HG02852 (cell line): ENCODE measurements at regions not wholly inside any gene's neighbourhood (a gene's known extent, or its start where the extent isn't known, plus 50 kb on each side); places are given as distances from the start of the nearest gene placed in this dataset.
A peak's percentile ranks its signal among the peaks of the same experiment; 100 is the strongest.

ENCODE experiments used
- ATAC-seq: cut with Tn5 transposase; IDR thresholded peaks from one replicate; pipeline ENCODE4 v1.9.1; 2021; ENCODE audit warnings: mild to moderate bottlenecking, moderate library complexity; ENCODE audit not compliant: unreplicated experiment

DNA sequence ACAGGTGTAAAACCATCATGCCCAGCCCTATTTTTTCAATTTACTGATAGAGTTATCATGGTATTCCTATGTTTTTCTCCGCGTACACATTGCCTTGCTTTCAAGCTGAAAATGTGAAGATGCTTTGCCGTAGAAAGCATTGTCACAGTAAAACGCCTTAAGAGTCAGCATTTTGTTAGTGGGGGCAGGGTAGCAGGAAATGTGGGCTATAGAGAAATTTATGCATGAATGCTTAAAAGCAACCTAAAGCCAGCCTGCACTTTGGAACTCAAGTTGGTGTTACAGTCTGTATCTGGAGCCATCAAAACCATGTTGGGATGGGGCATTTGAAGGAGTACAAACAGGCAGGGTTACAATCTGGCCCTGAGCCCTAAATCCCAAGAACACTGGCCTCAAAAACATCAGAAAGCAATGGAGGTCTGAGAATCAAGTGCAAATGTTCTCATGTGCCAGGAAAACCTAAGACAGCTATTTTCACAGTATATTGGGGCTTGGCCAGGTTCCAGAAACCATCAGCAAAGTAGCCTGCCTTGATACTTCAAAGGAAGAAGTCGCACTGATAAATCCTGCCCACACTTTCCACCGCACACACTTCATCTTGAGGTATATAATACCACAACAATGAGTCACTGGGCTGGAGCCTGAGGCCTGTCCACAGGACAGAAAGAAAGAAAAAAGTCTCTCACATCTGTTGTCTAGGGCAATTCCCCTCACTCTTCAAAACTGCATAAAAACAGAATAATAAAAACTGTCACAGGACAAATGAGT is 313.8 kb downstream of the ENC1 start:
- ATAC-seq: peak; percentile 88

DNA sequence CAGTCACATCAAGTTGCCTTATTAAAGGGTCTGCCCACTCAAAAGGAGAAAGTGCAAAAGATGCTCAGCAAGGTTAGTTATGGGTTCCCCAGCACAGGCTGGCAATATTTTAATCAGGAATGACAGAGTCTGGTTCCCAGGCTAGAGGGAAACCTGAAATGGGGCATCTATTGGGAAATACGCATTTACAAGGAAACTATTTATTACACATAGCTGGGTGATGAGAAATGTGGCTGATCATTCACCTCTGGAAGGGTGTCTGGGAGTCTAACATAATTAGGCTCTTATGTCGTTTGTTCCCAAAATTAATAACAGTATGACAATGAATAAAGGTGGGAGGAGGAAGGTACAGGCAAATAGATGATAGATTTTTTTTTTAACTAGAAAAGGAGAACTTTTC is 314.7 kb downstream of the ENC1 start:
- no peak for ATAC-seq

DNA sequence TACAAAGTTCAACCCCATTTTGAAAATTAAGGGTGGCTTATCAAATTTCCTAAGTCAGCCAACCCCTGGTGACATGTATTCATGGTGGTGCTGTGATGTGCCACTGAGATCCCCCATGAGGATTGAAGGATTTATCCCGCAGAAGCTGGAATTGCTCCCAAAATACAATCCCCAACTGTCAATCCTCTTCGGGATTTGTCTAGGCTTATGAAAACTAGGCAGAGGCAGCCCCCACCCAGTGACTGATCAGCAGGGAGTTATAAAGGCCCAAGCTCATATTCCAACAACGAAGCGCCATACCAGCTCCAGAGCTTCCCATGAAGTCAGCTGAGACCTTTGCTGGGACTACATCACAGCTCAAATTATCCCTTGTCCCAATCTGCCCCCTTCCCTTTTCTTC is 316.0 kb downstream of the ENC1 start:
- ATAC-seq: no peak

DNA sequence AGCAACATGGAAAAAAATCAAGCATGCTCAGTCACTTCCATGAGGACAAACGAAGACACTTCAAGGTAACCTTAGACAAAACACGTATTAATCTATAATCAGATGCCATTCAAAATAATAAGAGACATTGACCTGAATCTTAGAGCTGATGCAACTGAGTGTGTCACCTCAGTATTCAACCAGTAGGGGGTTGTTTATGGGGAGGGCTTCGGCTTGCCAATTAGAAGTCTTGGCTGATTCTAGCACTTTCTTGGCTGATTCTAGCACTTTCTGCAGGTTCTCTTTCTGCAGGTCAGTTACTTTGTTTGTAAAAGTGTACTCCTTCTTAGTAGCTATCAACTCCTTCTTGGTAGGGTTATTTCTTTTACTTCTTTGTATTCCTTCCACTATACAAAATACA is 317.6 kb downstream of the ENC1 start:
- no peak for ATAC-seq

DNA sequence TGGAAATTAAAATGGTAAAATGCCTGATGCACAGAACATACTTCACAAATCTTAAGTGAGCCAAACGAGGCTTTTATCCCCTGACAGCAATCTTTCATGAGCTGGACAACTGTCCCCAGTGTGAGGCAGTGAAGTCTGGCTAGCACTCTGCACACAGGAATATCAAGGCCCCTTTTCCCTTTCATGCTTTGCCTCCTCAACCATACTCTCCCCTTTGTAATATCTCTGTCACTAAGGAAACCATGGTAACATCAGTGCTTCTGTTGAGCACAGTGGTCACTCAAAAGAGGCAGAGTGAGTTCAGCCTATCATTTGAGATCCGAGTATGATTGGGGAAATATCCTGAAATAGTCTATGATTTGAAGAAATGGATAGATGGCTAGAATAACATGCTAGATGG is 318.3 kb downstream of the ENC1 start:
- ATAC-seq: no peak

DNA sequence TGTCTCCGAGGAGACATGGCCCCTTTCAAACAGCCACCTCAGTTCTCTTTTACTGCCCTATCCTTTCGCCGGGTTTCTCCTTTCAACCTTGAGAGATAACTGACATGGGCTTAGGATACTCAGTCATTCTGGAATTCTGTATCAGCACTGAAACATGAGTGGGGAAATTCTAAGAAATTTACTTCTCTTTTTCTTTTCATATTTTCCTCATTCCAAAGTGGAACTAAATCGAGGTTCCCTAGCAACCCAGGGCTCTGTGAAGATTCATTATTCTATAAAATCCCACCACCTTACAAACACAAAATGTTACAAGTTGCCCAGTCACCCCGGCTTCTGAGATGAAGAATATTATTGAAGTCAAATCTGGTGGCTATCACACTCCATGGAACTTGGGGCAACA is 319.2 kb downstream of the ENC1 start:
- ATAC-seq: no peak

DNA sequence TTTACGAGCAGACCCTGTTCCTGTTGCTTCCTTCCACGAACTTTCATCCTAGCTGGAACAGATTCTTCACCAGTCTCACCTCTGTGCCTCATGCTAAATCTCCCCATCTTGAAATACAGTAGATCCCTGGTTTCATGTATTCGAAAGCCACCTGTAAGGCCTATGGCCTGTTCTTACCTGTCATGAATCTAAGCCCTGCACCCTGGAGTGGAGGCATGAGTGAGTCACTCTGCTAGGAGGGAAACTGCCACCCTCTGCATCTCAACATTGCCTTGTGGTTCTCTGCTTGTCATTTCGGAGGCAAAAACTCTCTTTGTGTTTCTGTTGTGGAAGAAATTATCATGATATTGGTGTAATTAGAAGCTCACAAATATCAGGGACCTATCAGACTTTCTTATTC is 320.0 kb downstream of the ENC1 start:
- no peak for ATAC-seq

DNA sequence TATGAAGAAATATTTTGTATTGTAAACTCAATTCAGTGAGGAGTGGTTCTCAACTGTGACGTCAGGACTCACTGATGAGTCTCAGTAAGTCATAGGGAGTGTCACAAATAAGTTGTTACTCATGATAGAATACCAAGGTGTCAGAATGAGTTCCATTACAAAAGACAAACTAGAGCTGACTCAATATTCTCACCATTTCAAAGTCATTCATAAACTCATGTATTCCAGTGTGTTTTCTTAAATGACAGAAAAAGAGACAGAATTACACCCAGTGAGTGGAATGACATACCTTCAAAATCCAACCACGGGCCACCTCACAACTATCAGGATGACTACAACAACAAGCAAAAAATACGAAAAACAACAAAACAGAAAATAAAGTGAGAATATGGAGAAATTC is 321.5 kb downstream of the ENC1 start:
- ATAC-seq: no peak

DNA sequence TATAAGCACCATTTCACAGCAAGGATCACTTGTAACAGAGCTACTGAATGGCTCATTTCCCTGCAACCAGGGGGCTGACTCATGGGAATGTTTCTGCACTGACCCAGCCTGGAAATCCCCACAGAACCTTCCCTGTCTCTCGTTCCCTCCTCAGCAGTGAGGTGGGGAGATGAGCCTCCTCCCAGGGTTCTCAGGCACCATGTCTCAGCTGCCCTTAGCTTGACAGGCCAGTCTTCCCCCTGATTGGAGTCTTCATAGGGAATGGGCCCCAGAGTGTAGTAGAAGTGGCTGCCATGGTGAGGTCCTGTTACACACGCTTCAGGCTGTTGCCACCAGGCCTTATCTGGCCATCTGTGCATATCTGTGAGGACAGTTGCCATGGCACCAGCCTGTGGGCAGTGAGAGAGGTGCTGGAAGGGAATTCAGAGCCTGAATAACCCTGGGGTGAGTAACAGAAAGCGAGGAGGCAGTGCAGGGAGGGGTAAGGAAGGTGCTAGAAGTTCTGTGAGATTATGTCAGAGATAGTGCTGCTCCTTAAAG is 324.4 kb downstream of the ENC1 start:
- ATAC-seq: peak; percentile 59

DNA sequence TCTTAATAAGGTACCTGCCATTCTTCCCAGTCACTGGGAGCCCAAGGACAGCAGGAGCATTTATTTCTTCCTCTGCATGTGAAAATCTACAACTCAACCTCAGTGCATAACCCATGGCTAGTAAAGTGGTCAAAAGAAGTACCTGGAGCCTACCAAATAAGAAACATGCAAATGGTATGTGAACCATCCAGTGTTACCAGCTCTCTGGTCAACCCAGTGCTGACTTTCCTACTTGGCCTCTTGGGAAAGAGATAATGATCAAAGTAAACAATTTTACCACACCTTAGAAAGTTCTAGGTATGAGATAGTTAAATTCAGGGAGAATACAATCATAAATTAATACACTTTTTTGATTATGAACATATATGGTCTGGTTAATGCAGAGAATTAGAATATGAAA is 325.6 kb downstream of the ENC1 start:
- no peak for ATAC-seq

DNA sequence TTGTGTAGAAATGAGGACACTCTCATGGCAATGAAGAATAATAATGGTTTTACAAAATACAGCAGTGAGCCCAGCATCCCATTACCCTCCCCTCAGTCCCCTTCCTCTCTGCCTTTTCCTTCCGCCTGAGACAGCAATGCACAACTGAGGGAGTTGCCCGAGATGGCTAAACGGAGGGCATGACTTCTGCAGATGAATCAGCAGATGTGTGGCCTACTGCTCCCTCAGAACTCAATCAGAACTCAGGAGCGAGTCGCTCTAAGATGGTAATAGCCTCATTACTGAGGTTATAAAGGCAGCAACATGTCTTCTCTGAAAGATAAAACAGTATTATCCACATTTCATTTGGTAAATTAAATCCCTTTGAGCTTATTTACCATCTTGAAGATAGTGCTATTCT is 326.6 kb downstream of the ENC1 start:
- ATAC-seq: no peak

DNA sequence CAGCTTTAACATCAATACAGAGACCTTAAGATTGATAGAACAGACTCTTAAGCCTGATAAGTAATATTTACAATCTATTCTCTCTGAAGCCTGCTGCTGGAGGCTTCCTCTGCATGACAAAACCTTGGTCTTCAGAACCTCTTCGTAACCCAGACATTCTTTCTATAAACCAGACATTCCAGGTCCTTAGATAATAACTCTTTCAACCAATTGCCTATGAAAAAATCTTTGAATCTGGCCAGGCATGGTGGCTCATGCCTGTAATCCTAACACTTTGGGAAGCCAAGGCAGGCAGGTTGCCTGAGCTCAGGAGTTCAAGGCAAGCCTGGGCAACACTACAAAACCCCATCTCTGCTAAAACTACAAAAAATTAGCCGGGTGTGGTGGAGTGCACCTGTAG is 327.8 kb downstream of the ENC1 start:
- no peak for ATAC-seq

DNA sequence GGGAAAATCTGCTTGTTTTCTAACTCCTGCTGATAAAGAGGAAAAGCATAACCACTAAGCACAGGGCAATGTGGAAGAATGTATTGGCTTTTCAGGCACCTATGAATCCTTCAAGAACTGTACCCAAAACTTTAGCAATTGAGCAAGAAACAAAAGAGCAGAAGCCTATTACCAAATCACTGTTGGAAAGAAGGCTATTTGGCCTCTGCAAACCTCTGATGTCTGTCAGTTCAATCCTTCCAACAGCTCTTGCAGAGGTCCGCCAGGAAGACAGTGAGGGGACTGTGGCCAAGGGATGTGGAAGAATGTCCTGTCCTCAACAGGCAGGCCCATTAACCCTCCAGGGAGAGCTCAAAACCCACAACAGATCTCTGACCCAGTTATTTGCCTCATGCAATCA is 328.6 kb downstream of the ENC1 start:
- ATAC-seq: no peak

DNA sequence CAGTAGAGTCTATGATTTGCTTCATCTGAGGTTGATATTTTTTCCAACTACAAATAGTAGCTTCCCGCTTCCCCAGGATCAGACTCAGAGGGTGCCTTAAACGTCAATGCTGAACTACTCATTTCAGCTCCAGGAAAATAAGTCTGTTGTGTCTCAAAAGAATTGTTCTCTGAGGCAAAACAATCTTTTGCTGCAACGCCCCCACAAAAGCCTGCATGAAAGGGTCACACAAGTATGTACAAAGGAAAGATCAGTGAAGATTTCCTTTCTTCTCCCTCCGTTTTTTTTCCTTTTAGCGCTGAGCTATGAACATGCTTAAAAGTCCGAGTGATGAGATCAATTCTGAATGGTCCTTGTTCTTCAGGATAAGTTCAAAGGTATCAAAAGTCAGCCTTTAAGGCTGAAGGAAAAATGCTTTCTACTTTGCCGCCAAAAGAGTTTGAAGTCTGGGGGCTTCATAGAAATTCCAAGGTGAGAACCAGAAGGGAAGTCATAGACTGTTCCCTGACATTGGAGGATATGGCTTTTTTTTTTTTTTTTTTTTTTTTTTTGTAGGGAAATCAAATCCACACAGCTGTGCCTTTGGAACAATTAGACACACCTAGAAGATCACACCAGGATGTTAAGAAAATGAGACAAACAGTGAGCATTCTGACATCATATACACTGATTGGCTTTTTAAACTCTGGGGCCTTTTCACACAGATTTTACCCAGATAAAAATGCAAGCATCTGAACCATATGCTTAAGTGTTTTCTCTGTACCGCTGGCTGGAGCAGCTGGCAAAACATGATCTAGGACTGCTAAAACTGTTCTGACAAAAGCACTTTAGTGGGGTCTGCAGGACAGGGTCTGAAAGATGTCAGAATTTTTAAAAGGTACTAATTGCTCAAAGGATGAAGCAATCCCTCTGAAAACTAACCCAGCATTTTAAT is 329.3 kb downstream of the ENC1 start:
- ATAC-seq: no peak

DNA sequence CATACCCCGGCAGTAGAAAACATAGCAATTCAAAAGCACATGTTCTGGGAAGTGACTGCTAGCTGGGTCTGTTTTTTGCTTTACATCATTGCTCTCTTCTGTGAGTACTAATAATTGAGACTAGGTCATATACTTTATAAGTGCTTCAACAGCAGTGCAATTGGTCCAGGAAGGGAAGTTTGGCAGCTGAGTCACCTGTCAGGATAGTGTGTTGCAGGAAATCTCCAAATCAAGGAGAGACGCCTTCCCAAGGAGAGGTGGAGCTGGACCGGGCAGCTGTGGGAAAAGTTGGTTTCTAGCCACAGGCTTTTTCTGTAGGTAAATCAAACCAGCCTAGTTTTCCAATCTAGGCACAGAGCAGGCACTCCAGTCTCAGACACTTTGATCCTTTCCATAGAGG is 330.1 kb downstream of the ENC1 start:
- no peak for ATAC-seq

DNA sequence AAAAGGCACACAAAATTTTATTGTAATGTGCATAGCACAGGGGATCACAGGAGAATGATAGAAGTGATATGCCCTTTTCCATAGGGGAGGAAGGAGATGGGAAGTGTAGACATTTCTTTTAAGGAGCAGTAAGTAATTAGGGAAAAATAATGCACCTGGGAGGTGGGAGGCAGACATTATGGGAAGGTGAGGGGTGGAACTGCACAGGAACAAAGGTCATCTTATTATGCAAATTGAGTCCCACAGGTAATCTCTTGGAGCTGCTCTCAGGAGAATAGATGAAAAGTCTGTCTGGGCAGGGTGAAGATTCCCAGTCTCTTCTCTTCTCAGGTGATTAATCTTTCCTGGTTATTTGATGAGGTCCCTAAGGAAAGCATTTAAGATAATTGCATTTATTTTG is 331.5 kb downstream of the ENC1 start:
- no peak for ATAC-seq

DNA sequence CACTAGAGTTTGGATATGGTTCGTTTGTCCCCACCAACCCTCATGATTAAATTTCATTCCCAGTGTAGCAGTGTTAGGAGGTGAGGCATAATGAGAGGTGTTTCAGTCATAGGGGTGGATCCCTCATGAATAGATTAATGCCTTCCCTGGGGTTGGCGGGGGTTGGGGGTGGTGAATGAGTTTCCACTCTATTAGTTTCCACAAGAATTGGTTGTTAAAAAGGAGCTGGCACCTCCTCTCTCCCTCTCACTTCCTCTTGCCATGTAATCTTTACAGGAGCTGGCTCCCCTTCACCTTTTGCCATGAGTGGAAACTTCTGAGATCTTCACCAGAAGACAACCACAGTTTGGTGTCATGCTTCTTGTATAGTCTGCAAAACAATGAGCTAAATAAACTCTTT is 333.7 kb downstream of the ENC1 start:
- no peak for ATAC-seq

DNA sequence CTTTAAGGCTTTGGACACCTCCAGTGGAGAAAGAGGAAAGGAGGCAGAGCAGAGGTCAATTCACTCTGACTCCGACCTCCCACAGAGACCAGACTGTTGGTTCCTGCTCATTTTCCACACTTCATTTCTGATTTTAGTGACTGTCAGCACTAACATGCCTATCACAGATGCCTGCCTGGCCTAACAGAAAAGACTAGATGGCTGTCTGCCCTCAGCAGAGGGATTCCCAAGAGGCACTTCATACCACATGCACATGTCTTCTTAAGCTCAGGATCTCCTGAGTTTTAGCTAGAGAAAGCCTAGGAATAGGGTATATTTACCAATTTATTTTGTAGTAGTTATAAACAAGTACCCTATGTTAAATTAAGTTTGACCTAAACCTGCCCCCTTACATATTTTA is 336.0 kb downstream of the ENC1 start:
- ATAC-seq: no peak

DNA sequence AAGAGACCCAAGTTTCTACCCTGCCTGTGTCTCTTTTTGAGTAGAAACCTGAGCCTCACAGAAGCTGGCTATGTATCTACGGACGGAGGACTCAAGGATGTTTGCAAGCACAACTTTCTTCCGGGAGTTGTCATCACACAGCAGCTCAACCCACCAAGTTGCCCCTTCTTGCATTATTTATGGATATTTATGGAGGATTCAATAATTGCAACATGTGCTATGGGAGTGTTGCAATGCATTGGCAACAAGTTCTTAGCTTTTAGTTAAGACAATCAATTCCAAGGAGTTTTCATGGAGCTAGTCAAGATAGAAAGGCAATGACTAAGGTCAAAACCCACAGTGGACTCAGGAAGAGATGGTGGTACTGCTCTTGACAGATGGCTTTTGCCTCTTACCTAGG is 336.9 kb downstream of the ENC1 start:
- no peak for ATAC-seq

DNA sequence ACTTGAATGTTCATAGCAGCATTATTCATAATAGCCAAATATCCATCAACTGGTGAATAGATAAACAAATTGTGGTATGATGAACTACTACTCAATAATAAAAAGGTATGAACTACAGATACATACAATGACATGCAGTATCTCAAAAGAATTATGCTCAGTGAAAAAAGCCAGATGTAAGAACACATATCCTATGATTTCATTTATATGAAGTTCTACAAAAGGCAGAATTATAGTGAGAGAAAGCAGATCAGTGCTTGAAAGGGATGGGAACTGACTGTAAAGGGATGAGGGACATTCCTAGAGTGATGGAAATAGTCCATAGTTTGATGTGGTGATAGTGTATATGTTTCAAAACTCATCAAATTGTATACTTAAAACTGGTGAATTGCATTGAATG is 339.0 kb downstream of the ENC1 start:
- no peak for ATAC-seq

DNA sequence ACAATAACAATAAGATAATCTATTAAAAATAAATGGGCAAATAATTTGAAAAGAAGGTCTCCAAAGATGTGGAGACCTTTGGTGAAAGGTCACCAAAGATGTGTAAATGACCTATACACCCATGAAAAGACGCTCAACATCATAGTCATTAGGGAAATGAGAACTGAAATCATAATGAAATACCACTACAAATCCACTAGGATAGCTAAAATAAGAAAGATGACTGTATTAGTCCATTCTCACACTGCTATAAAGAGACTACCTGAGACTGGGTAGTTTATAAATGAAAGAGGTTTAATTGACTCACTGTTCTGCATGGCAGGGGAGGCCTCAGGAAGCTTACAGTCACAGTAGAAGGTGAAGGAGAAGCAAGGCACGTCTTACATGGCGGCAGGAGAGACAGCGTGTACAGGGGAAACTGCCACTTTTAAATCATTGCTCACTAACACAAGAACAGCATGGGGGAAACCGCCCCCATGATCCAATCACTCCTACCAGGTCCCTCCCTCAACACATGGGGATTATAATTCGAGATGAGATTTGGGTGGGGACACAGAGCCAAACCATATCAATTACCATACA is 339.6 kb downstream of the ENC1 start:
- ATAC-seq: no peak

DNA sequence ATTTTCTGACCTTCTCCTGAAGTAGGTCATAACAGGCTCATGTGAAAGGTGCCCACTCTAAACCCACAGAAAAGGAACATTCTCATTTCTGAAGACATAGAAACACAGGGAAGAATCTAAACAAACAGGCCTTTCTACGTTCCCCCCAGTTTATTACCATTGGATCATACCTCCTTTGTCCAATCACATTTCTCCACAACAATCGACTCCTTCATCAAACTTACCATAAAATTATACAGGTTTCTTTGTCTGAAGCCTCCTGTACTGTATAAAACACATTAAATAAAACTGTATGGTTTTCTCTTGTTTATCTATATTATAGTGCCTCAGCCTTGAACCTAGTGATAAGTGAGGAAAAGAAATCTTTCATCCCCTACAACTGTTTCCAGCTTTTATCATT is 340.7 kb downstream of the ENC1 start:
- ATAC-seq: no peak
